AML-193 (cell line): ENCODE measurements at regions not wholly inside any gene's neighbourhood (a gene's known extent, or its start where the extent isn't known, plus 50 kb on each side); places are given as distances from the start of the nearest gene placed in this dataset.

Experiments used
- DNase-seq, 2 experiments: peaks; one replicate each; lab custom pipeline; 2025; lab: John Stamatoyannopoulos, UW

DNA sequence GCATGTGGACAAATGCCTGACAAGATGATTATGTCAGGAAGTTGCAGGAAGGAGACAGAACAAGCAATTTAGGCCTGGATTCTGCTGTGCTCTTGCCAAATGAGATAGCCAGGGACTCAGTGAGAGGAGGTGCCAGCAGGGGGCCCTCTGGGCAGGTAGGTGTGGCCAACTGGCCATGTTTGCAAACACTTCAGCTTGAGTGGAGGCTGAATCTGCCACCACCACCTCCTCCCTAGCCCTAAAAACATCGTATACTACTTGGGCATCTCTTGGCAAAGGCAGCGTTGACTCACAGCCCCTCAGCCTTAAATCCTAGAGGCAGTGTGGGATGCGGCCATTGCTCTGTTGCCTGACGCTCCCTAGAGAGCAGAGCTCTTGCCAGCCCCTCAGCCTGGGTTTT, 95.1 kb upstream of the PLET1 start:
- peak in 1 of 2 experiments; percentile 1 for DNase-seq

DNA sequence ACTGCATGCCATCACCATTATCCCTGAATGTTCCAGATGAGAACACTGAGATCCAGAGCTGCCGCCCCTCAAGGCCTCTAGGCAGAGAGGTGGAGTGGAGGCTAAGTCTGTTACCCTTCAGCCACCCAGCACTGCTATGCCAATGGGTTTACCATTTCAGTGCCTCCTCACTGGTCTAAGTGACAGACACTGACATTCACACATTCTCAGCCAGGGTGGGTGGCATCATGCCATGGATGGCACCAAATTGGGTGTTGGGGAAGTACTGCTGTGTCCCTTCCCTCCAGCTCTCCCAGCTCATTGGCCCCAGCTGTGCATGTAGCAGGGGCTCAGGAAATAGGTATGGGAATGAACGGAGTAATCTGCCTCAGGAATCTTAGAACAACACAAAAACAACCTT, 96.8 kb upstream of the PLET1 start:
- no peak for DNase-seq

DNA sequence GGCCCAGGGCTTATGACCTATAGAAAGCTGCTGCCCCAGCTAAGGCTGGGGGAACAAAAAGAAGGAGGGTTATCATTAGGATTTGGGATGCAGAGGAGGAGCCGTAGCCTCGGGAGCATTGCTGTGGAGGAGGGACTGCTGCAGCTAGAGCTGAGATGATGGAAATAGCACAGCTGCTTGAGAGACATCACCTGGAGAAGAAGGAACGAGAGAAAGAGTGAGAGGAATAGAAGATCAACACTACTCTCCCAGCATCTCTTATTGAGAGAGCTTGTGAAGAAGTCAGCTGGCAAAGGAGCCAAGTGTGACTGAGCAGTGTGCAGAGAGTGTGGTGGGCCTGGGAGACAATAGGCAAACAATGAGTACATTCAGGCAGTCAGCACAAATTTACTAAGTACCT, 100.7 kb upstream of the PLET1 start:
- no peak for DNase-seq

GRCh38 chr11:112363527-112363926, 102.9 kb upstream of the PLET1 start:
- DNase-seq = no peak

DNA sequence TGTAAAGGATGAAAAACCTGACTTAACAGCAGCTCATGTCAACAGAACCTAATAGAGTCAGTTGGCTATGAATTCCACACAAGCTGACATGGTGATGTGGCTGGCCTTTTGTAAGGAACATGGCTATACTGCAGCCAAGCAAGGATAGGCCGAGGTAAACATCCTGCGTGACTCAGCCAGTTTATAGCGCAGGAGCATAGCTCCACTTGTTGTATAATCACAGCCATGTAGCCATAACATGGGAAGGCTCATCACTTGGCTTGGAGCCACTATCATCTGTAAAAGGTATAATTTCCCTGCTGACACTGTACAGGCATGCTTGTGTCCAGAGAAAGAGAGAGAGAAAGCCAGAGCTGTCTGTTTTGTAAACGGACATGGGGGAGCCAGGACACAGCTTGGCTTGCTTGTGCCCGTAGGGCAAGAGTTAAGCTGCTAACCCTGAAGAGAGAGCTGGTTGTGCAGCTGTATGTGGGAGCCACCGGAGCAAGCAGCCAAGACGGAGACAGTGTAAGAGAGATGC, 104.4 kb upstream of the PLET1 start:
- no peak for DNase-seq

DNA sequence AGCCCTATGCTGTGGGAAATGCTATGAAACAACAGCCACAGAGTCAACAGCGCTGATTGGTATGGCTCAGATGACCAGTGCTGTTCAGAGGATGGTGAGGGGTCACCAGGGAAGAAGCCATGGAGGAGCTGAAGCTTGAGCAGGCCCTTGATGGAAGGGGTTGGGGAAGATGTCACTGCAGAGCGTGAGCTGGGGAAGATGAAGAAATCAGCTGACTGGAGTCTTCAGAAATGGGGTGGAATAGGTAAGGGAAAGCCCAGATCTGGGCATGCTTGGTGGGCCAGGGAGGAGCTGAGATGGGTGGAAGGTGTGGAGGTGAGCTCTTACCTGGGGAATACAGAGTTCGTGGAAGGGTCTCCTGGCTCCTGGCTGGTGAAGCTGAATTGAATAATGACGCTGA, 105.4 kb upstream of the PLET1 start:
- no peak for DNase-seq

- no peak for DNase-seq
These were observed 106.1 kb upstream of the PLET1 start for GRCh38 chr11:112366777-112367176.

GRCh38 chr11:112367461-112367860, 106.8 kb upstream of the PLET1 start:
- no peak for DNase-seq

DNA sequence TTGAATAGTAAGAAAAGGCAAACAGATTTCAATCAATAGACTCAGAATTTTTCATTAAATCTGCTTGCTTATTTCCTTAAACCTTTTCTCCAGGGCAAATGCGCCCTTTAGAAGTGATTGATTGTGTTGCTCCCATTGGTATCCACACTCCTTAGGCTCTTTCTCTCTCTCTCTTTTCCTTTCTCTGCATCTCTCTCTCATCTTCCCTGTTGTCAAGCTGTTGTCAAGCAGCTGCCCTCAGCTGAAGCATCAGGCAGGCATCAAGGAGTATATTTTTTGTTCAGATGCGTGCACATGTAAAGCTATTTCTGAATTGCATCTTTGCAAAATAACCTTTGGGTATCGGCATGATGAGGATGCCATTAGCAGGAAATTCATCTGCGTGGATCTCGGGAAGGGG, 107.2 kb upstream of the PLET1 start:
- DNase-seq = no peak

GRCh38 chr11:112368381-112368780, 107.7 kb upstream of the PLET1 start:
- DNase-seq = no peak

- DNase-seq = no peak
These were observed 108.7 kb upstream of the PLET1 start for GRCh38 chr11:112369374-112369773.

- no peak for DNase-seq
These were observed 109.3 kb upstream of the PLET1 start for GRCh38 chr11:112369916-112370315.

DNA sequence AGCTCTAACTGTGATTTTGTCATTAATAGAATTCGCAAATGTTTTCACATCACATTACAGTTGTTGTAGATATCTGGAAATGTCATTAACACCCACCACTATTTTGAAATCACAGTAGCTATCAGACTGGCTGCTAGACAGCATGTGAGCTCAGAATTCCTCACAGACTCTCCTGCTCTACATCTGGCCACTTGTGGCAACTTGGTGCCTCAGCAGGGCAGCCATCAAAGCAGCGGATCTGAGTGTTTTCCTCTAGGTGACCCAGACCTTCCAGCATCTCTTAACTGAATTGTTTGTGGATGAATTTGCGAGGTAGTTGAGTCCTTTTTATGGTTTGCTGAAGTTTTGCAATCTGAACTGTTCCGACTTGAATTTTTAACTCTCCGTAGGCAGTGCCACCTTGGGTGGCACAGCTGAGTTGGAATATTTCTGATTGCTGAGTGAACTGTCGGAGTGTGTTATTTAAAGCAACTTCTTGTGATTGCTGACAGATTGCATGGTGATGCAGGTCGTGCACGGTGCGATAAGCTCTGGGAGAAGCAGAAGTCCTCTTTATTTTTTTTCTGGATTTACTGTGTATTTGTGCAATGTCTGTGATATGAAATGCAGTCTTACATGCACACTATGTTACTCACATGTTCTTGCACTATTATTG, 114.0 kb upstream of the PLET1 start:
- no peak for DNase-seq

DNA sequence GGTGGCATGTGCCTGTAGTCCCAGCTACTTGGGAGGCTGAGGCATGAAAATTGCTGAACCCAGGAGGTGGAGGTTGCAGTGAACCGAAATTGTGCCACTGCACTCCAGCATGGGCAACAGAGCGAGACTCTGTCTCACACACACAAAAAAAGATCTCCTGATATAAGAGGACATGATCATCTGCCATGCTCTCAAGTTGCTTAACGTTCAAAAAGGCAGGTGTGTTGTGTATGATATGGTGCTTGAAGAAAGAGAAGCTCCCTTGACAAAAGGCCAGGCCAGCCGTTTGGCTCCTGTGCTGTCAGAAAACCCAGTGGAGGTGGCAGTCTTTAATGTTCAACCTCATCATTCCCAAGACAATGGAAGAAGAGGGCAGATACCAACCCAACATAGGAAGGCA, 117.3 kb upstream of the PLET1 start:
- no peak for DNase-seq

- DNase-seq = no peak
These were observed 119.8 kb upstream of the PLET1 start for GRCh38 chr11:112380464-112380863.

GRCh38 chr11:112381578-112381977, 120.9 kb upstream of the PLET1 start:
- no peak for DNase-seq

DNA sequence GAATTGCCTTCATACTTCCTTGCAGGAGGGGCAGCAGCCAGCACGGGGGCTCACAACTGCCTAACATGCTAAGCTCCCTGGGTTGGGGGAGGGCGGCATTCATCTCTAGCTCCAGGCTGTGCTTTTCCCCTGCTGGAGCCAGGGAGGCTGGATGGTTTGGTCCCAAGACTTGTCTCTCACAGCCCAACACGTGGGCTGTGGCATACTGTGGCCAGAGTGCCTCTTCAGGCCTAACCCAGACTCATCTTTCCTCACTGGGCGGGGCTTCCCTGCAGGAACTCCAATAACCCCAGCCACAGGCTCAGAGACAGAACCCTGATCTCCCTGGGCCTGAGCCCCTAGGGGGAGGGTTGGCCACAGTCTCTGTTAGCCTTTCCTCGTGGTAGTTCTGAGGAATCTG, 121.9 kb upstream of the PLET1 start:
- no peak for DNase-seq

GRCh38 chr11:112388496-112388895, 127.8 kb upstream of the PLET1 start:
- DNase-seq = no peak

GRCh38 chr11:112391086-112391485, 130.4 kb upstream of the PLET1 start:
- no peak for DNase-seq

DNA sequence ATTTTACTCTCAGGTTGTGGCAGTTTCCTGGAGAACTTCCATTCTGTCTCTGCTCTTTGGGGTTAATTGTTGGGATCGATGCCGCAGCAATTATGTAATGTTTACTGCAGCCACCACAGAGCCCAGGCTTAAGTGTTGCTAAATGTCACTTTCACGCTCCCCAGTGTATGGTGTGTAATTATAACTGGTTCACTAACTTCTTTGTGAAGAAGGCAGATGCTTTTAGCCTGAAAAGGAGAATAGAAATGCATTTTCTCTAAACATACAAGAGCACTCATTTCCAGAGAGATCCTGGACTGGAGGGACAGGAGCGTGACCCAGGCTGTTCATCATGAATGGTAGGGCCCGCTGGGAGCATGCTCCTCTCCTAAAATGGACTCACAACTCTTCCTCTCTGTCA, 132.2 kb upstream of the PLET1 start:
- DNase-seq = no peak

- DNase-seq = no peak
These were observed 133.6 kb upstream of the PLET1 start for GRCh38 chr11:112394304-112394703.

GRCh38 chr11:112396076-112396475, 135.4 kb upstream of the PLET1 start:
- no peak for DNase-seq

GRCh38 chr11:112398798-112399478, 138.3 kb upstream of the PLET1 start:
- no peak for DNase-seq
